ENCODE measurements at regions not wholly inside any gene's neighbourhood (a gene's known extent, or its start where the extent isn't known, plus 50 kb on each side); places are given as distances from the start of the nearest gene placed in this dataset.

GRCh38 chr3:190192087-190192486, 71.4 kb upstream of the P3H2 start:
- no peak overlapping the region for H3K27ac ChIP-seq (ENCODE audit: low read length, poor library complexity, severe bottlenecking)
- WGBS, result 100% methylated on average over 1 of the region's 2 CpGs
- no peak overlapping the region for H2BK12ac ChIP-seq (ENCODE audit: low read length in 2 of 2)
- H4K8ac ChIP-seq (ENCODE audit: low read length), result no peak overlapping the region
- H2BK5ac ChIP-seq (ENCODE audit: low read depth, low read length, poor library complexity, severe bottlenecking), result no peak overlapping the region
- H3K4ac ChIP-seq (ENCODE audit: low read depth in 1 of 2, low read length in 2 of 2), result no peak overlapping the region
- no peak overlapping the region for H4K91ac ChIP-seq (ENCODE audit: low read length)
- no peak overlapping the region for H2BK15ac ChIP-seq (ENCODE audit: low read depth, poor library complexity, severe bottlenecking)
- peak; percentile 7 for DNase-seq
- no peak overlapping the region for H3K4me2 ChIP-seq (ENCODE audit: low read length, poor library complexity, severe bottlenecking)
- H3K9me3 ChIP-seq (ENCODE audit: control insufficient read depth, low read length), result no peaks in the 10 kb centered on the region
- no peak overlapping the region for H2AK5ac ChIP-seq (ENCODE audit: low read length, severe bottlenecking)
- H3K4me1 ChIP-seq (ENCODE audit: control insufficient read depth, insufficient read depth, low read depth, low read length), result peaks cover 1% of the 10 kb centered on the region
- H2AFZ ChIP-seq (ENCODE audit: low read depth, low read length), result no peak overlapping the region
- no peaks in the 10 kb centered on the region for H3K27me3 ChIP-seq (ENCODE audit: control insufficient read depth in 1 of 2, insufficient read depth in 1 of 2, low read length in 2 of 2)
- no peaks in the 10 kb centered on the region for H3K36me3 ChIP-seq (ENCODE audit: control insufficient read depth in 1 of 2, insufficient read depth in 2 of 2, low read depth in 1 of 2, low read length in 2 of 2)
- H3K9ac ChIP-seq (ENCODE audit: low read length), result no peak overlapping the region
- no peak overlapping the region for H3K23ac ChIP-seq (ENCODE audit: low read length in 2 of 2)
- no peak overlapping the region for H3K14ac ChIP-seq (ENCODE audit: low read length in 2 of 2)
- no peak overlapping the region for H3K18ac ChIP-seq (ENCODE audit: low read depth in 1 of 2, low read length in 2 of 2)
- no peaks in the 10 kb centered on the region for H3K79me1 ChIP-seq (replicated peaks; ENCODE audit: low read length, poor library complexity, severe bottlenecking)
- H3K4me3 ChIP-seq (ENCODE audit: insufficient read depth in 1 of 2, low read depth in 1 of 2, low read length in 2 of 2), result no peak overlapping the region
- H2BK120ac ChIP-seq (ENCODE audit: low read depth, low read length), result no peak overlapping the region

- Histone ChIP-seq H3K4ac (ENCODE audit: low read depth in 1 of 2, low read length in 2 of 2) (no peak overlapping the region), H3K4me3 (ENCODE audit: insufficient read depth in 1 of 2, low read depth in 1 of 2, low read length in 2 of 2) (no peak overlapping the region), H3K79me1 (replicated peaks; ENCODE audit: low read length, poor library complexity, severe bottlenecking) (no peaks in the 10 kb centered on the region), H2BK120ac (ENCODE audit: low read depth, low read length) (no peak overlapping the region), H2BK12ac (ENCODE audit: low read length in 2 of 2) (no peak overlapping the region), H3K4me2 (ENCODE audit: low read length, poor library complexity, severe bottlenecking) (no peak overlapping the region), H4K8ac (ENCODE audit: low read length) (no peak overlapping the region), H3K14ac (ENCODE audit: low read length in 2 of 2) (no peak overlapping the region), H3K9ac (ENCODE audit: low read length) (no peak overlapping the region), H2BK15ac (ENCODE audit: low read depth, poor library complexity, severe bottlenecking) (no peak overlapping the region), H2AK5ac (ENCODE audit: low read length, severe bottlenecking) (no peak overlapping the region), H3K4me1 (ENCODE audit: control insufficient read depth, insufficient read depth, low read depth, low read length) (peaks cover 4% of the 10 kb centered on the region), H4K91ac (ENCODE audit: low read length) (no peak overlapping the region), H2BK5ac (ENCODE audit: low read depth, low read length, poor library complexity, severe bottlenecking) (peak overlapping the region; percentile 60), H3K27me3 (ENCODE audit: control insufficient read depth in 1 of 2, insufficient read depth in 1 of 2, low read length in 2 of 2) (no peaks in the 10 kb centered on the region), H3K36me3 (ENCODE audit: control insufficient read depth in 1 of 2, insufficient read depth in 2 of 2, low read depth in 1 of 2, low read length in 2 of 2) (no peaks in the 10 kb centered on the region), H3K9me3 (ENCODE audit: control insufficient read depth, low read length) (no peaks in the 10 kb centered on the region), H3K27ac (ENCODE audit: low read length, poor library complexity, severe bottlenecking) (no peak overlapping the region), H3K18ac (ENCODE audit: low read depth in 1 of 2, low read length in 2 of 2) (no peak overlapping the region), H2AFZ (ENCODE audit: low read depth, low read length) (no peak overlapping the region), H3K23ac (ENCODE audit: low read length in 2 of 2) (no peak overlapping the region)
- 82% methylated on average over 2 of the region's 2 CpGs for WGBS
- DNase-seq, result no peak
These were observed 67.5 kb upstream of the P3H2 start for GRCh38 chr3:190188197-190188596.

GRCh38 chr3:190183121-190183520, 62.4 kb upstream of the P3H2 start:
- H3K18ac ChIP-seq (ENCODE audit: low read depth in 1 of 2, low read length in 2 of 2), result peak overlapping the region in 1 of 2 experiments; percentile 1
- no peak overlapping the region for H2BK5ac ChIP-seq (ENCODE audit: low read depth, low read length, poor library complexity, severe bottlenecking)
- peak; percentile 98 for DNase-seq
- H2BK12ac ChIP-seq (ENCODE audit: low read length in 2 of 2), result no peak overlapping the region
- no peak overlapping the region for H2BK120ac ChIP-seq (ENCODE audit: low read depth, low read length)
- no peak overlapping the region for H3K4ac ChIP-seq (ENCODE audit: low read depth in 1 of 2, low read length in 2 of 2)
- no peaks in the 10 kb centered on the region for H3K27me3 ChIP-seq (ENCODE audit: control insufficient read depth in 1 of 2, insufficient read depth in 1 of 2, low read length in 2 of 2)
- H2BK15ac ChIP-seq (ENCODE audit: low read depth, poor library complexity, severe bottlenecking), result no peak overlapping the region
- no peaks in the 10 kb centered on the region for H3K79me1 ChIP-seq (replicated peaks; ENCODE audit: low read length, poor library complexity, severe bottlenecking)
- no peak overlapping the region for H3K4me2 ChIP-seq (ENCODE audit: low read length, poor library complexity, severe bottlenecking)
- H2AK5ac ChIP-seq (ENCODE audit: low read length, severe bottlenecking), result peak overlapping the region; percentile 57
- H3K36me3 ChIP-seq (ENCODE audit: control insufficient read depth in 1 of 2, insufficient read depth in 2 of 2, low read depth in 1 of 2, low read length in 2 of 2), result no peaks in the 10 kb centered on the region
- no peak overlapping the region for H4K8ac ChIP-seq (ENCODE audit: low read length)
- peak overlapping the region; percentile 84 for H3K27ac ChIP-seq (ENCODE audit: low read length, poor library complexity, severe bottlenecking)
- 4% methylated on average over 3 of the region's 4 CpGs for WGBS
- H3K23ac ChIP-seq (ENCODE audit: low read length in 2 of 2), result no peak overlapping the region
- no peak overlapping the region for H2AFZ ChIP-seq (ENCODE audit: low read depth, low read length)
- H3K9me3 ChIP-seq (ENCODE audit: control insufficient read depth, low read length), result no peaks in the 10 kb centered on the region
- H3K14ac ChIP-seq (ENCODE audit: low read length in 2 of 2), result no peak overlapping the region
- H3K4me1 ChIP-seq (ENCODE audit: control insufficient read depth, insufficient read depth, low read depth, low read length), result peaks cover 7% of the 10 kb centered on the region
- no peak overlapping the region for H4K91ac ChIP-seq (ENCODE audit: low read length)
- H3K4me3 ChIP-seq (ENCODE audit: insufficient read depth in 1 of 2, low read depth in 1 of 2, low read length in 2 of 2), result no peak overlapping the region
- peak overlapping the region; percentile 37 for H3K9ac ChIP-seq (ENCODE audit: low read length)

- Histone ChIP-seq H3K79me1 (replicated peaks; ENCODE audit: low read length, poor library complexity, severe bottlenecking) (no peaks in the 10 kb centered on the region), H2BK120ac (ENCODE audit: low read depth, low read length) (no peak overlapping the region), H3K36me3 (ENCODE audit: control insufficient read depth in 1 of 2, insufficient read depth in 2 of 2, low read depth in 1 of 2, low read length in 2 of 2) (no peaks in the 10 kb centered on the region), H3K9me3 (ENCODE audit: control insufficient read depth, low read length) (no peaks in the 10 kb centered on the region), H3K9ac (ENCODE audit: low read length) (peak overlapping the region; percentile 28), H2BK15ac (ENCODE audit: low read depth, poor library complexity, severe bottlenecking) (no peak overlapping the region), H4K91ac (ENCODE audit: low read length) (no peak overlapping the region), H2AFZ (ENCODE audit: low read depth, low read length) (no peak overlapping the region), H3K4me1 (ENCODE audit: control insufficient read depth, insufficient read depth, low read depth, low read length) (peaks cover 5% of the 10 kb centered on the region), H4K8ac (ENCODE audit: low read length) (no peak overlapping the region), H3K23ac (ENCODE audit: low read length in 2 of 2) (no peak overlapping the region), H2BK5ac (ENCODE audit: low read depth, low read length, poor library complexity, severe bottlenecking) (no peak overlapping the region), H3K4me3 (ENCODE audit: insufficient read depth in 1 of 2, low read depth in 1 of 2, low read length in 2 of 2) (no peak overlapping the region), H3K14ac (ENCODE audit: low read length in 2 of 2) (no peak overlapping the region), H2BK12ac (ENCODE audit: low read length in 2 of 2) (no peak overlapping the region), H3K27me3 (ENCODE audit: control insufficient read depth in 1 of 2, insufficient read depth in 1 of 2, low read length in 2 of 2) (no peaks in the 10 kb centered on the region), H2AK5ac (ENCODE audit: low read length, severe bottlenecking) (no peak overlapping the region), H3K4me2 (ENCODE audit: low read length, poor library complexity, severe bottlenecking) (peak overlapping the region; percentile 40), H3K4ac (ENCODE audit: low read depth in 1 of 2, low read length in 2 of 2) (no peak overlapping the region), H3K18ac (ENCODE audit: low read depth in 1 of 2, low read length in 2 of 2) (peak overlapping the region in 1 of 2 experiments; percentile 81), H3K27ac (ENCODE audit: low read length, poor library complexity, severe bottlenecking) (peak overlapping the region; percentile 84)
- peak; percentile 68 for DNase-seq
- WGBS, result 26% methylated on average over 11 of the region's 12 CpGs
These were observed 61.8 kb upstream of the P3H2 start for GRCh38 chr3:190182418-190183043.
